Fibroblast of the aortic adventitia (primary cell): ENCODE measurements at regions not wholly inside any gene's neighbourhood (a gene's known extent, or its start where the extent isn't known, plus 50 kb on each side); places are given as distances from the start of the nearest gene placed in this dataset.
"Not testable (repeated sequence)": the region's sequence is repeated elsewhere in the genome, so short reads cannot be mapped to it uniquely, and the experiment has no call there.

Source experiments
- DNase-seq: peaks from one replicate; pipeline ENCODE4 v3.0.0-alpha.2; 2010; ENCODE audit warnings: low read depth
- H3K4me3 ChIP-seq: 2 replicates; pipeline ENCODE4 v1.5.1; 2011; ENCODE audit warnings: low read depth, mild to moderate bottlenecking, control low read depth, low read length, moderate library complexity
- TF ChIP-seq, protein P1 (sequence below): IDR thresholded peaks from 2 replicates; pipeline ENCODE4 v1.5.1; 2011; ENCODE audit warnings: mild to moderate bottlenecking, low read length, control low read depth, inconsistent platforms; ENCODE audit not compliant: insufficient read depth

DNA sequence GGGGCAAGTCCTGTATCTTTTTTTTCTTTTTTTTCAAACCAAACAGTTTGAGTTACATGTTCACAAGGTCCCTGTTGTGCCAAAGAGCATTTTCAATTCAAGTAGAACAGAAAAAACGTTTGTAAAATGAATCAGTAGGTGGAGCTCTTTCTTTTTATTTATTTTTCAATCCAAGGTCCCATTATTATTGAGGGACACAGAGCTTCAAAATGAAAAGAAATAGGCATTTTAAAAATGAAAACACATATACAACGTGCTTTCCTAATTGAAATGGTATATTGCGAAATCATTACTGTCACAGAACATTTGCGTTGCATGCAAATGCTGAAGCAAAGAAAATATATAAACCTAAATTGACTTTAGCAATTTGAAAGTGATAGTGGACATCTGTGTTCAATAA lies 711.0 kb downstream of the MECOM start:
- peak; percentile 75 for DNase-seq
- TF ChIP-seq, protein P1, sequence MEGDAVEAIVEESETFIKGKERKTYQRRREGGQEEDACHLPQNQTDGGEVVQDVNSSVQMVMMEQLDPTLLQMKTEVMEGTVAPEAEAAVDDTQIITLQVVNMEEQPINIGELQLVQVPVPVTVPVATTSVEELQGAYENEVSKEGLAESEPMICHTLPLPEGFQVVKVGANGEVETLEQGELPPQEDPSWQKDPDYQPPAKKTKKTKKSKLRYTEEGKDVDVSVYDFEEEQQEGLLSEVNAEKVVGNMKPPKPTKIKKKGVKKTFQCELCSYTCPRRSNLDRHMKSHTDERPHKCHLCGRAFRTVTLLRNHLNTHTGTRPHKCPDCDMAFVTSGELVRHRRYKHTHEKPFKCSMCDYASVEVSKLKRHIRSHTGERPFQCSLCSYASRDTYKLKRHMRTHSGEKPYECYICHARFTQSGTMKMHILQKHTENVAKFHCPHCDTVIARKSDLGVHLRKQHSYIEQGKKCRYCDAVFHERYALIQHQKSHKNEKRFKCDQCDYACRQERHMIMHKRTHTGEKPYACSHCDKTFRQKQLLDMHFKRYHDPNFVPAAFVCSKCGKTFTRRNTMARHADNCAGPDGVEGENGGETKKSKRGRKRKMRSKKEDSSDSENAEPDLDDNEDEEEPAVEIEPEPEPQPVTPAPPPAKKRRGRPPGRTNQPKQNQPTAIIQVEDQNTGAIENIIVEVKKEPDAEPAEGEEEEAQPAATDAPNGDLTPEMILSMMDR, result peak; percentile 14
- H3K4me3 ChIP-seq, result no peak overlapping the region

DNA sequence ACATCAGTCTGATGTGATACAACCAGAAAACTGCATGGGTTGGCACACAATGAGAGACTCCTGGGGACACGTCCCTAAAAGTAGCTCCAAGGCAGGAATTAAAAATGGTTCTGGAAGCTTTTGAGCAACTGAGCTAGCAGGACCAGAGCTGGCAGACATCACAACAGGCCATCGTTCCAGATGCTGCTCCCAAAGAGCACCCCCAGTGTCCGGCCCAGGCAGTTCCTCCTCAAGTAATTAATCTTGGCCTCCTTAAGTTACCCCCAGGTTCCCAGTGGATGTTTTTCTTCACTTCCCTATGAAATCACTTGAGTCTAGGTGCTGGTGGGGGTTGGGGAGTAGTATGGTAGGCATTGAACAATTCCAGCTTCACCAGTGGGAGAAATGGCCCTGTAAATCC lies 711.6 kb downstream of the MECOM start:
- DNase-seq, result no peak
- TF ChIP-seq, protein P1, result peak; percentile 4
- no peak overlapping the region for H3K4me3 ChIP-seq

DNA sequence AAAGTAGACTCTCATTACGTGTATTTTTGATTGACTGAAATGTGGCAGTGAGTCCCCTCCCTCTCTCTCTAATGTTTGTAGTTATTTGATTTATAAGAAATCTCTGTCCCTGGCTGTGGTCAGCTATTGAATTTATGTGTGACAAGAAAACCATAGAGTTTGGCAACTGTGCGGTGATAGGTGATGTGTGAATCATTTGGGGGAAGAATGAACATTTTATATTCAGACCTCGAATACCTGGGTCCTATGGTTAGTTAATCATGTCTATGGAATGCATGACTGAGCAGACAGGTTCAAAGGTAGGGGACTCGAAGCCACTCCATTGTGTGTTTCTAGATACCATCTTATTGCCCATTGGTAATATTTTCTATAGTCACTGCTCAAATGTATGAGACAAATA lies 712.1 kb downstream of the MECOM start:
- no peak overlapping the region for H3K4me3 ChIP-seq
- TF ChIP-seq, protein P1, result no peak
- no peak for DNase-seq

DNA sequence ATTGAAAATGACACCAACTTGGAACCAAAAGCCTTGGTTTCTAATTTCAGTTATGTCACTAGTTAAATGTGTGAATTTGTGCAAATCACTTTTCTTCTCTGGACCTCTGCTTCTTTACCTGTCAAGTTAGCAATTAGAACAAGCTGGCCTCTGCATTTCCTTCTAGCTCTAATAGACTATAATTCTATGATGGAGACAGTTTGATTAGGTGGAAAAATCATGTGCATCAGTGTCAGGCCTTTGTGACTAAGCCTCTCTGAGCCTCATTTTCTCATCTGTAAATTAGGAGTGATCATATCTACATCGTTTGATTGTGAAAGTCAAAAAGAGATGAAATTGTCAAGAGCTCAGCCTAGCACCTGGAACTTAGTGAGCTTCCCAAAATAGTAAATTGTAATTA lies 712.9 kb downstream of the MECOM start:
- H3K4me3 ChIP-seq, result no peak overlapping the region
- no peak for DNase-seq
- TF ChIP-seq, protein P1, result no peak

- no peak overlapping the region for H3K4me3 ChIP-seq
- TF ChIP-seq, protein P1, result no peak
- DNase-seq, result no peak
Observed at GRCh38 chr3:168939651-168940238, 723.8 kb downstream of the MECOM start.

DNA sequence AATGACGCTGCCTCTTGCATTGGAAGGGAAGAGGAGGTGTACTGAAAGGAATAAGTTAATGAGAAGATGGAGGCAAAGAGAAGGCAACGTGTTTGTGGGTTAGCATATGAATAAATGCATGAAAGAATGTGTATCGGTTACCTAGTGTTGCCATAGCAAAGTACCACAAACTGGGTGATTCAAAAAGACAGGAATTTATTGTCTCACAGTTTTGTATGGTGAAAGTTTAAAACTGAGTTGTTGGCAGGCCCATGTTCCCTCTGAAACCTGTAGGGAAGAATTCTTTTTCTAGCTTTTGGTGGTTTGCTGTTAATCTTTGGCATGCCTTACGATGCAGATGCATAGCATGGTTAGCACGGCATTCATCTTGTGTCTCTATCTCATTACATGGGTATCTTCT lies 729.9 kb downstream of the MECOM start:
- peak; percentile 24 for DNase-seq
- TF ChIP-seq, protein P1, result no peak
- no peak overlapping the region for H3K4me3 ChIP-seq

GRCh38 chr3:168929997-168930396 lies 733.5 kb downstream of the MECOM start:
- not testable (repeated sequence) for DNase-seq, H3K4me3 ChIP-seq
